Fibroblast of skin of back (primary cell): ENCODE measurements at regions not wholly inside any gene's neighbourhood (a gene's known extent, or its start where the extent isn't known, plus 50 kb on each side); places are given as distances from the start of the nearest gene placed in this dataset.
"Not testable (repeated sequence)": the region's sequence is repeated elsewhere in the genome, so short reads cannot be mapped to it uniquely, and the experiment has no call there.

Experiments used
- DNase-seq: peaks from one replicate; pipeline ENCODE4 v3.0.0-alpha.2; 2013

GRCh38 chr12:60197589-60197988, 601.8 kb downstream of the SLC16A7 start:
- no peak for DNase-seq

DNA sequence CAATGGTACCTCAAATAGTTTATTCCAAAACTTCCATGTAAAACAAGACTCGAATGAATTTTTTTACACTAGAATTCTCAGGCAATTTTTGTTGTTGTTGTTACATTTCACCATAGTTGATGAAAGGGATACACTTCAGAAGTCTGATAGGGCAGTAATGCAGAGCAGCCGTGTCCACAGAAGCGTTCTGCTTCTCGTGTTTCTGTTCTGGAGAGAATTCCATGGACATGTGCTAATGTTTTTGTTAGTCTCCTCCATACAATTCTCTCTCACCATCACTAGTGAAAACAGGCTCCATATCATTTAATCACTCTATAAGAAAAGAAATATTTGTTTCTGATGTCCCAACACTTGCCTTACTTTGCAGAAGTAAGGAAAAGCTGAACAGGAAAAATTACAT, 606.1 kb downstream of the SLC16A7 start:
- DNase-seq = peak; percentile 69

- peak; percentile 40 for DNase-seq
Observed at GRCh38 chr12:60205500-60205899, 609.7 kb downstream of the SLC16A7 start.

DNA sequence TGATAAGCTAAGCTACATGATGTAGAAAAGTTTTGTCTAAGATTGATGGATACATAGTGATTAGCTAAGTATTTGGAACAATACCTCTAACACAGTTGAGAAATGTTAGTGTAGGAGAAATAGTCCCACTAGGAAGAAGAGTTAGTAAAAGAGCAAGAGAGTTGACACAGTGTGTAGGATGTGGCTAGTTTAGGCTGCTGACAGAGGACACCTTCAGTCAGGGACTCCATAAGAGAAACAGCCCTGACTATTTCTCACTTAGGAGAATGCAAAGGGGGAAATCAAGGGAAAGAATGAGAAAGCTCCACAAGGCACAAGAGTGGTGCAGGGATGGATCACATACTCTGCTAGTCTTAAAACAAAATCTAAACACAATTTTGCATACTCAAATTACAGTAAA, 613.7 kb downstream of the SLC16A7 start:
- no peak for DNase-seq

- DNase-seq = no peak
Observed at GRCh38 chr12:60209933-60210332, 614.1 kb downstream of the SLC16A7 start.

GRCh38 chr12:60210756-60211155, 614.9 kb downstream of the SLC16A7 start:
- DNase-seq = no peak

GRCh38 chr12:60211244-60211643, 615.4 kb downstream of the SLC16A7 start:
- DNase-seq = no peak

DNA sequence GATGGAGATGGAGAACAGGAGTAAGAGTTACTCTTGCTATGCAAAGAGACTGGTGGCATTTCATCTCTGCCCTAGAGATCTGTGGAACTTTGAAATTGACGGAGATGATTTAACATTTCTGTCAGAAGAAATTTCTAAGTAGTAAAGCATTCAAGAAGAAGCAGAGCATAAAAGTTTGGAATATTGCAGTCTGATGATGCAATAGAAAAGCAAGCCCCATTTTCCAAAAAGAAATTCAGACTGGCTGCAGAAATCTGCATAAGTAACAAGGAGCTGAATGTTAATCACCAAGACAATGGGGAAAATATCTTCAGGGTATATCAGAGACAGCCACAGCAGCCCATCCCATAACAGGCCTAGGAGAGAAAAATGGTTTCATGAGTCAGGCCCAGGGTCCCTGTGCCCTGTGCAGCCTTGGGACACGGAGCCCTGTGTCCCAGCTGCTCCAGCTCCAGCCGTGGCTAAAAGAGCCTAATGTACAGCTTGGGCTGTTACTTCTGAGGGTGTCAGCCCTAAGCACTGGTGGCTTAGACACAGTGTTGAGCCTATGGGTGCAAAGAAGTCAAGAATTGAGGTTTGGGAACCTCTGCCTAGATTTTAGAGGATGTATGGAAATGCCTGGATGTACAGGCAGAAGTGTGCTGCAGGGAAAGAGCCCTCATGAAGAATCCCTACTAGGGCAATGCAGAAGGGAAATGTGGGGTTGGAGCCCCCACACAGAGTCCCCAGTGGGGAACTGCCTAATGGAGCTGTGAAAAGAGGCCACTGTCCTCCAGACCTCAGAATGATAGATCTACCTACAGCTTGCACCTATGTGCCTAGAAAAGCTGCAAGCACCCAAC, 616.6 kb downstream of the SLC16A7 start:
- DNase-seq = no peak

- DNase-seq = not testable (repeated sequence)
Observed at GRCh38 chr12:60213272-60213671, 617.4 kb downstream of the SLC16A7 start.

- no peak for DNase-seq
Observed at GRCh38 chr12:60216226-60216625, 620.4 kb downstream of the SLC16A7 start.

DNA sequence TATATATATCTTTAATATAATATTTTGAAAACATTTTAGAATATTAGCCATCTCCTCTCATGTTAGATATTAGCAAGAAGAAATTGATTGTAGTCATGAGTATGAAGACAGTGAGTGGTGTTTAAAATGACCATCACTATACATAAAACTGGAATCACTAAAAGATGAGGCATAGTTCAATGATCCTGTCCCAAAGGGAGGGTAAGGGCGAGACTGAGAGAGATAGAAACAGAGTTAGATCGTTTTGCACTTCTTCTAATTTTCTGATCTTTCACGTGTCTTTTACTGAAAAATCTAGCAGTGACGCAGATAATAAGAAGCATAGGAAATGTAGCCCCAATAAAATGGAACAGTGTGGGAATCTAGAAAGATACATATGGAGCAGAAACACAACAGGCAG, 627.4 kb downstream of the SLC16A7 start:
- DNase-seq = no peak

DNA sequence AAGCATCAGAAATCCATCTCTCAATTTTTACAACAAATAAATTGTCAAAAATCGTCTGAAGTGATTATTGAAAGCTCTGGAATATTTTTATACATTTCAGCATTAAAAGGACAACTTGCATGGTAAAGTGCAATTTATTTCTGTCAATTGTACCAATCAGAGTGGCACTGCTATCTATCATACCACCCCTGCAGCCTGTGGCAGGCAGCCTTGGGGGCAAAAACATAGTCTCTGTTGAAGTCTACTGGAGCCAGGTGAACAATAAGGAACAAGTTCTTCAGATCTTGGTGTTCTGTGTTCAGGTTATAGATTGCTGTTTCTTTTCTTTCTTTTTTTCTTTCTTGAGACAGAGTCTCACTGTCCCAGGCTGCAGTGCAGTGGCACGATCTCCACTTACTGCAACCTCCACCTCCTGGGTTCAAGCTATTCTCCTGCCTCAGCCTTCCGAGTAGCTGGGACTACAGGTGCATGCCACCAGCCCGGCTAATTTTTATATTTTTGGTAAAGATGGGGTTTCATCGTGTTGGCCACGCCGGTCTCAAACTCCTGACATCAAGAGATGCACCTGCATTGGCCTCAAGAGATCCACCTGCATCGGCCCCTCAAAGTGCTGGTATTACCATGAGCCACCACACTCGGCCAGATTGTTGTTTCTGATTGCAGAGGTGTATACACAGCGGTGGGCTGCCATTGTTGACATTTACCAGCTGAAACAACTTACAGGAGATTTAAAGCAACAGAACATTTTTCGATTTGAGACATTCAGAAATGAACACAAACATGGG, 629.6 kb downstream of the SLC16A7 start:
- DNase-seq = no peak

- DNase-seq = no peak
Observed at GRCh38 chr12:60227916-60228315, 632.1 kb downstream of the SLC16A7 start.

GRCh38 chr12:60230056-60230455, 634.2 kb downstream of the SLC16A7 start:
- peak; percentile 54 for DNase-seq

DNA sequence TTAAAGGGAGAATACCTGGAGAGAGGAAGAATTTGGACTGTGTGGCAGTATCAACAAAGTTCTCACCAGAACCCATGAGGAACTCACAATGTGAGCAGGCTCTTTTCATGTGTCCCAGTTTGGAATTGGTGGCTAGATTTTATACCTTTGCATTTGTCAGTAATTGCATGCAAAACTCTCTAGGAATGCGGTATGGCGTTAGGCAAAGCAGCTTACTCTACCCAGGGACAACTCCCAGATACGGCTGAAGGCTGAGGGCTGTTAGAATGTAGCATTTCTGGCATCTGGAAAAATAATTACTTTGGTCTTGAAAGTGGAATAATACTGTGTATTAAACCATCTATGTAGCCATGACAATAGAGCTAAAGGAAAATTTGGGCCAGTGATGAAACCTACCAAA, 635.5 kb downstream of the SLC16A7 start:
- DNase-seq = peak; percentile 1

DNA sequence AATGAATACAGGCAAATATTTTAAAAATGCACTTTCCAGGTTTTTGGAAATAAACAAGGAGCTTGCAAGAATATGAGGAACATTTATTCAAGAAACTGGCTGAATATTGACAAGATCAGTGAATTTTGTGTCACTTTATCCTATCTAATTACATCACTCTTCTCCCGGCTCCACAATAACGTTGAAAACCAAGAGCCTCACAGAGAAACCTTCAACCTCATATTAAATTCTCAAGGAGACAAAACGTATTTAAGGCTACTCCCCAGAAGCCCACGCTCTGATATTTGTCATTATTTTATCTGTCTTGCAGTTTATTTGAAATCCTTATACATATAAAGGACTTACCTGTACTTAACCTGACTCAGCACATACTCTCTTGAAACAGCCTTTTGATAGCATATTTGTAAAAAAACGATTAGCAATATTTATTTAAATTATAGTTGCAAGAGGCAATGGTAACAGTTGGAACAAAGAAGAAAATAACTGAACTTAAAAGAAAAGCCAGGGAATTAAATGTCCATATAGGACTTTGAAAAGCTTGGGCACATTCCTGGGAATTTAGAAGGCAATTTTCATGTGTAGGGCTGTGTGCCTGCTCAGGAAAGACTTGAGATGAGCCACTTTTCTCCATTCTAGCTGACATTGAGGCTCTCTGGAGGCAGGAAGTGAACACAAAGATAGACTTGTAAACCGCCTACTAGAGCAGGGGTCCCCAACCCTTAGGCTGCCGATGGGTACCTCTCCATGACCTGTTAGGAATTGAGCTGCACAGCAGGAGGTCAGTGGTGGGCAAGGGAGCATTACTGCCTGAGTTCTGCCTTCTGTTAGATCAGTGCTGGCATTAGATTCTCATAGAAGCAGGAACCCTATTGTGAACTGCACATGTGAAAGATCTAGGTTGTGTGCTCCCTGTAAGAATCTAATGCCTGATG, 636.4 kb downstream of the SLC16A7 start:
- no peak for DNase-seq

DNA sequence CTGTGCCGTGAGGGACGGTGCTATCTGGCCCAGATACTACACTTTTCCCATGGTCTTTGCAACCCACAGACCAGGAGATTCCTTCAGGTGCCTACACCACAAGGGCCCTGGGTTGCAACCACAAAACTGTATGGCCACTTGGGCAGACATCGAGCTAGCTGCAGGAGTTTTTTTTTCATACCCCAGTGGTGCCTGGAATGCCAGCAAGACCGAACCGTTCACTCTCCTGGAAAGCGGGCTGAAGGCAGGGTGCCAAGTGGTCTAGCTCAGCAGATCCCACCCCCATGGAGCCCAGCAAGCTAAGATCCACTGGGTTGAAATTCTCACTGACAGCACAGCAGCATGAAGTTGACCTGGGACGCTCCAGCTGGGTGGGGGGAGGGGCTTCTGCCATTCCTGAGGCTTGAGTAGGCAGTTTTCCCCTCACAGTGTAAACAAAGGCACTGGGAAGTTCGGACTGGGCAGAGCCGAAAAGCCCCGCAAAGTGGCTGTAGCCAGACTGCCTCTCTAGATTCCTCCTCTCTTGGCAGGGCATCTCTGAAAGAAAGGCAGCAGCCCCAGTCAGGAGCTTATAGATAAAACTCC, 638.9 kb downstream of the SLC16A7 start:
- peak; percentile 30 for DNase-seq

DNA sequence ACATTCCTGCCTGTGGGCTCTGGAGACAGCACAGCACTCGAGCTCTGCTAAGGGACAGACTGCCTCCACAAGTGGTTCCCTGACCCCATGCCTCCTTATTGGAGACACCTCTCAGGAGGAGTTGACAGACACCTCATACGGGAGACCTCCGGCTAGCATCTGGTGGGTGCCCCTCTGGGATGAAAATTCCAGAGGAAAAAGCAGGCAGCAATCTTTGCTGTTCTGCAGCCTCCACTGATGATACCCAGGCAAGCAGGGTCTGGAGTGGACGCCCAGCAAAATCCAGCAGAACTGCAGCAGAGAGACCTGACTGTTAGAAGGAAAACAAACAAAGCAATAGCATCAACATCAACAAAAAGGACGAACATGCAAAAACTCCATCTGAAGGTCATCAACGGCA, 639.4 kb downstream of the SLC16A7 start:
- DNase-seq = no peak

- DNase-seq = not testable (repeated sequence)
Observed at GRCh38 chr12:60236416-60236815, 640.6 kb downstream of the SLC16A7 start.

GRCh38 chr12:60240891-60241290, 645.1 kb downstream of the SLC16A7 start:
- peak; percentile 71 for DNase-seq

DNA sequence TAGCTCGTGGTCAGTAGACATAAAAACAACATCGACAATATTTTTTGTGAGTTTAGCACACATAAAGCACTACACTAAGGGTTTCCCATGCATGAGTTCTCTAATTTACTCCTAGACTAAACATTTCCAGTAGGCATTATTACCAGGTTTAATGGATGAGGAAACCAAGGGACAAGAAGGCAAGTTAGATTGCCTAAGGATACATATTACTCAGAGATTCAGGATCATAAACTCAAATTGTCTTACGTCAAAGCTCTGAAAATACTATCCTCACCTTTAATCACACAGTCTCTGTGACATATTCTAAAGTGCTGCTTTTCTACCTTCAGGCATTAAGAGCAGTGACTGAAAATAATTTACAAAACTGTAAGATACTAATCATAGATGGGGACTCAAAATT, 655.3 kb downstream of the SLC16A7 start:
- no peak for DNase-seq

- DNase-seq = no peak
Observed at GRCh38 chr12:60252359-60253096, 656.7 kb downstream of the SLC16A7 start.
